HFF-Myc (cell line): ENCODE measurements at regions not wholly inside any gene's neighbourhood (a gene's known extent, or its start where the extent isn't known, plus 50 kb on each side); places are given as distances from the start of the nearest gene placed in this dataset.

Source experiments
- DNase-seq: peaks from one replicate; pipeline ENCODE4 v3.0.0-alpha.2; 2011; ENCODE audit warnings: low read depth; ENCODE audit errors: extremely low read depth
- H3K4me3 ChIP-seq: replicated peaks from 2 replicates; pipeline ENCODE4 v1.5.1; 2011; ENCODE audit warnings: low read depth, mild to moderate bottlenecking, control low read depth, low read length
- TF ChIP-seq, protein P1 (sequence below): IDR thresholded peaks from 2 replicates; pipeline ENCODE4 v1.5.1; 2012; ENCODE audit warnings: mild to moderate bottlenecking, low read depth, low read length, control low read depth; ENCODE audit errors: missing control alignments

DNA sequence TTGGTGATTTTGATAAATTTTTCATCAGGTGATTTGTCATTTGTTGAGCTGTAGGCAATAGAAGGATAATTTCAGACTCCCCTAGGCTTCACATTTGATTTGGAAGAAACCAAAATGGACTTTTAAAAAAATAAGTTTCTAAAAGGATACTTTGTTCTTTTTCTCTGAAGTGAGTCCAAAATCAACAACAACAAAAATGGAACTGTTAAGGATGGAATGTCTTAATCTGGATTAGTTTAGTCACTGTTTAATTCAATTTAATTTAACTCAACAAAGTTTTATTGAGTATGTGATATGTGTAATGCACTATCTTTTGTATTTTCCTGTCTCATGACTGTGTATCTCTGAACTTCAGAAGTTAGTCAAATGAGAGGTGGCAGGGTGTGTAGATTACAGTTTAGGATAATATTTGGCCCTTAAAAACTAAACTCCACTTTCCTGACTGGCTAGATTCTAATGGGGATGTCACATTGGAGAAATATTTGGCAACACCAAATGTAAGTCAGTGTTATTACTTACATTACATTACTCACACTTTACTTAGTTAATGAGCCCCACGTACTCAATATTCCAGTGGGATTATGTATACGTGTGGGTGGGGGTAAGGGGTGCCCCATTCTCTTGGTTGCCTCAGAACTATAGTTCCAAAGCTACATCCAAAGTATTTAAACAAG is 209.7 kb downstream of the BCAT1 start:
- no peak overlapping the region for H3K4me3 ChIP-seq
- no peak for DNase-seq
- TF ChIP-seq, protein P1, sequence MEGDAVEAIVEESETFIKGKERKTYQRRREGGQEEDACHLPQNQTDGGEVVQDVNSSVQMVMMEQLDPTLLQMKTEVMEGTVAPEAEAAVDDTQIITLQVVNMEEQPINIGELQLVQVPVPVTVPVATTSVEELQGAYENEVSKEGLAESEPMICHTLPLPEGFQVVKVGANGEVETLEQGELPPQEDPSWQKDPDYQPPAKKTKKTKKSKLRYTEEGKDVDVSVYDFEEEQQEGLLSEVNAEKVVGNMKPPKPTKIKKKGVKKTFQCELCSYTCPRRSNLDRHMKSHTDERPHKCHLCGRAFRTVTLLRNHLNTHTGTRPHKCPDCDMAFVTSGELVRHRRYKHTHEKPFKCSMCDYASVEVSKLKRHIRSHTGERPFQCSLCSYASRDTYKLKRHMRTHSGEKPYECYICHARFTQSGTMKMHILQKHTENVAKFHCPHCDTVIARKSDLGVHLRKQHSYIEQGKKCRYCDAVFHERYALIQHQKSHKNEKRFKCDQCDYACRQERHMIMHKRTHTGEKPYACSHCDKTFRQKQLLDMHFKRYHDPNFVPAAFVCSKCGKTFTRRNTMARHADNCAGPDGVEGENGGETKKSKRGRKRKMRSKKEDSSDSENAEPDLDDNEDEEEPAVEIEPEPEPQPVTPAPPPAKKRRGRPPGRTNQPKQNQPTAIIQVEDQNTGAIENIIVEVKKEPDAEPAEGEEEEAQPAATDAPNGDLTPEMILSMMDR = no peak

DNA sequence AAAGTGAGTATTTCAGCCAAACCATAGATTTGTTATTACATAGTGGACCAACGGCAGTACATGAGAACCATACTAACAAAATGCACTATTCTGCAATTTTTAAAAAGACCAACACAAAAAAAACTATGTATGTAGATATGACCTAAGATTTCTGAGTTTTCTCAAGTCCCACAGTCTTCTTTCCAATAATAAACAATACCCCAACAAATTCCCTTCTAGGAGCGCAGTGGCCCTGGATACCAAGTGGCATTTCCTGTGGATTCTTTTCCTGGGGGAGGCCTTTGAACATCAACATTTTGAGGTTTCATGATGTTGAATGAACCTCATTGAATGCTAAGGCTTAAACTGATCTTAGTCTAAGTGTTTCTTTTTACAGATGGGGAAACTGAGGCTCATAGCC is 210.5 kb downstream of the BCAT1 start:
- H3K4me3 ChIP-seq = no peak overlapping the region
- no peak for DNase-seq

DNA sequence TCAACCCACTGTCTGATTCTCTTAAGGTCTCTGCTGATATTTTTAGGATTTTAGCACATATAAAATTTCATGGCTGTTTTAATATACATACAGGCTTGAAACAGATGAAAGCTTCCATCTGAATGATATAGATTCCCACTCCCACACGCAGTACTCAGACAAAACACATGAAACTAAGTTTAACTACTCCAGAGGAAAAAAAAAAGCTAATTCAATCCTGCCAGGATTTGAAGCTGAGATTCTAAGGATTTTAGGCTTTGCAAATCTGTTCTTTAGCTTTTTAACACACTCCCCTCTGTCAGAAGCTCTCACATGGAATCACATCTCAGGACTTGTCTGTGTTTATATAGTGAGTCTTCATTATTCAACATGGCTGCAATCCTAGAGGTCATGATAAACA is 217.3 kb downstream of the BCAT1 start:
- H3K4me3 ChIP-seq = no peak overlapping the region
- no peak for DNase-seq
- TF ChIP-seq, protein P1 = no peak

More for the DNA sequence above, 210.5 kb downstream of the BCAT1 start:
- TF ChIP-seq, protein P1 = no peak

DNA sequence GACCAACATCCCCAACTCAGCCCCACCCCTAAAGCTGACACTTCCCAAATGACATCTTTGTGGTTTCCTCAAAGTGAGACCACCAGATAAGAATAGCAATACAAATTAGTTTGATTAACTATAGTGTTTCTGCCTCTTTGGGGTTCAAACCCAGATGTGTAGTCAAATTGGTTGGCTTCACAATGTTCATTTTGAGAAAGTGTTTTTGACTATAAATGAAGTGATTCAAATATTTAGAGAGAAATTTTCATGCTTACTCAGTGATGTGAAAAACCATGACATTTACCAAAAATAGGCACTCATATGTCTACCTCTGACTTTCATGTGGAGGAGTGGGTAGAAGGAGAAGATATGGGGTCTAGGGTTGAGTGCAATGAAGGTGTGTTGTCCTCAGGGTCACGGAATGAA is 218.4 kb downstream of the BCAT1 start:
- TF ChIP-seq, protein P1 = no peak
- no peak overlapping the region for H3K4me3 ChIP-seq
- no peak for DNase-seq

DNA sequence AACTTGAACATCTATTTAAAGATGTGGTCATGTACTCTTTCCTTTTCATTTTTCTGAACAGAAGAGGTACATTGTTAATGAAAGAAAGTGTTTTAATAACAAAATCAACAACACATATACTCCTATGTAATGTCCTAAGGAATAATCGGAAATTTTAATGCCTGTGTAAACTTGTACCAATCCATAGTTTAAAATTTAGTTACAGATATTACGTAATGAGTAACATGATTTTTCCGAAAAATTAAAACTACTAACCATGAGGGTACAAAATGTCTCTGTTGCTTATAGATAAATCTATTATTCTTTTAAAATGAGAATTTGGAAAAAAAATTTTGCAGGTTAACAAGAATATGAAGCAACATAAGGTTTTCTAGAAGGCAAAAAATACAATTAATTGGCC is 220.1 kb downstream of the BCAT1 start:
- no peak for DNase-seq
- no peak overlapping the region for H3K4me3 ChIP-seq
- TF ChIP-seq, protein P1 = no peak

DNA sequence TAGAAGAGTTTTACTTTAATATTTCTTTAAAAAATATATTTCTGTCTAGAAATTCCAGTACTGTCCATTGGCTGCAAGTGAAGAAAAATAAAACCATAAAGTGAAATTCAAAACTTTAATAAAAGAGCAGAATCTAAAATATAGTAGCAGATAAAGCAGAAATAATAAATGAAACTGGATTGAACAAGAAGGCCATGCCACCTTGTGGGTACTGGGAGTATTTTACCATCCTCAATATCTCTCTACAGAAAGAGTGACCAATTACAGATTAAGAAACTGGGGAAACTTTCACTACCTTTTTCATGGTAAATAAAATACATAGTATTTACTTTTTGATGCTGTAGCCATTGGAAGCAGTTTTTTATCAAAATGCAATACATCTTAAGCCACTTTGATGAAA is 220.5 kb downstream of the BCAT1 start:
- H3K4me3 ChIP-seq = no peak overlapping the region
- DNase-seq = no peak
- TF ChIP-seq, protein P1 = peak; percentile 17

DNA sequence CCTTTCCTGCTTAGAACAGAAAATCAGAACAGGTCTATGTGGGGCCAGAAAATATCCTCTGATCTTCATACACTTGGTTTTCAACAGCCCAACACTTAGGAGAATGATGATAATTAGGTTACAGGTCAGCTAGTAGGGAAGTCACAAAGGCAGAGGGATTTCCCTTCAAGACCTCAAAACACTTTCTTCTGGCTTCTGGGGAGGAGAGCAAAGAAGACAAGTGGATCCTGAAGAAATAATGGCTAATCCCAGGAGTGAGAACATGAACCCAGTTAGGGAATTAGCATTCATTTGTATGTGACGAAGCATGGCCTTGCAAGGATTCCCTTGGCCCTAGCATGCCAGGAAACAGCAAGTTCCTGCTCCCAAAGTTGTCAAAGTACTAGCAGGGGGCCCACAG is 223.3 kb downstream of the BCAT1 start:
- TF ChIP-seq, protein P1 = no peak
- no peak for DNase-seq
- no peak overlapping the region for H3K4me3 ChIP-seq
